Hematopoietic multipotent progenitor cell treated with erythropoietin and hydrocortisone succinate and interleukin-3 and kit ligand, for 8 days (in vitro differentiated cells): ENCODE measurements at regions not wholly inside any gene's neighbourhood (a gene's known extent, or its start where the extent isn't known, plus 50 kb on each side); places are given as distances from the start of the nearest gene placed in this dataset.
"Not testable (repeated sequence)": the region's sequence is repeated elsewhere in the genome, so short reads cannot be mapped to it uniquely, and the experiment has no call there.

ENCODE experiments used
- DNase-seq: peaks from one replicate; pipeline ENCODE4 v3.0.0-alpha.2; 2015

GRCh38 chr3:154810017-154810416 lies 270.1 kb upstream of the MME start:
- not testable (repeated sequence) for DNase-seq

- no peak for DNase-seq
Measured at GRCh38 chr3:154801729-154802128, 278.4 kb upstream of the MME start.

- DNase-seq = no peak
Measured at GRCh38 chr3:154799800-154800199, 280.3 kb upstream of the MME start.

GRCh38 chr3:154795582-154795981 lies 284.5 kb upstream of the MME start:
- DNase-seq = no peak

GRCh38 chr3:154794814-154795445 lies 285.2 kb upstream of the MME start:
- no peak for DNase-seq

- no peak for DNase-seq
Measured at GRCh38 chr3:154794391-154794790, 285.7 kb upstream of the MME start.

GRCh38 chr3:154792828-154793227 lies 287.3 kb upstream of the MME start:
- no peak for DNase-seq

GRCh38 chr3:154791611-154792010 lies 288.5 kb upstream of the MME start:
- DNase-seq = no peak

- no peak for DNase-seq
Measured at GRCh38 chr3:154786724-154787123, 293.4 kb upstream of the MME start.

GRCh38 chr3:154783521-154783931 lies 296.6 kb upstream of the MME start:
- DNase-seq = no peak

- DNase-seq = no peak
Measured at GRCh38 chr3:154783061-154783460, 297.1 kb upstream of the MME start.

- DNase-seq = no peak
Measured at GRCh38 chr3:154782151-154782550, 298.0 kb upstream of the MME start.

- DNase-seq = no peak
Measured at GRCh38 chr3:154781595-154781994, 298.5 kb upstream of the MME start.

GRCh38 chr3:154780263-154780662 lies 299.9 kb upstream of the MME start:
- DNase-seq = no peak

GRCh38 chr3:154779571-154779970 lies 300.5 kb upstream of the MME start:
- no peak for DNase-seq

- no peak for DNase-seq
Measured at GRCh38 chr3:154778057-154778456, 302.1 kb upstream of the MME start.

GRCh38 chr3:154776549-154777225 lies 303.4 kb upstream of the MME start:
- DNase-seq = no peak

GRCh38 chr3:154775821-154776548 lies 304.1 kb upstream of the MME start:
- DNase-seq = no peak

GRCh38 chr3:154766765-154767503 lies 313.2 kb upstream of the MME start:
- DNase-seq = no peak

- no peak for DNase-seq
Measured at GRCh38 chr3:154764856-154765640, 315.1 kb upstream of the MME start.

- no peak for DNase-seq
Measured at GRCh38 chr3:154762486-154762885, 317.6 kb upstream of the MME start.

- DNase-seq = no peak
Measured at GRCh38 chr3:154759966-154760365, 320.2 kb upstream of the MME start.
